ENCODE measurements at regions not wholly inside any gene's neighbourhood (a gene's known extent, or its start where the extent isn't known, plus 50 kb on each side); places are given as distances from the start of the nearest gene placed in this dataset.

DNA sequence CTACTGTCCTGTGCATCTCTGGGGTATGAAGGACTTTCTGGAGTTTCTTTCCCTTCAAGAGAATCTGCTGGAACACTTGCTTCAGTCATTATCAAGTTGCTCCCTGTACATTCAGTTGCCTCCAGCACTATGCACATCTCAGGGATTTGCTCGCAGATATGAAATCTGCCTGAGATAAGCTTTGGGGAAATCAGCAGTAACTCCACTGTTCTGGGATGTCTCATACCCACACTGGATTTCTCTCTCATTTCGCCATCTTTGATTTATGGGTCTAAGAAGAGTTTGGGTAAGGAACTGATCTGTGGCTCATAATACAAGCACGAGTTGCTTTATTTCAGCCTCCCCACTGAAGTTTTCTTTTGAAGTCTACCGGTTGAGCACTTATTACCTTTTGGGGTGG is 585.6 kb downstream of the PSAT1 start:
- no peaks in the 10 kb centered on the region for H3K36me3 ChIP-seq (ENCODE audit: control insufficient read depth, insufficient read depth, low read length)
- H3K27ac ChIP-seq (ENCODE audit: insufficient read depth, low read length) = no peak overlapping the region
- H3K4me3 ChIP-seq (replicated peaks in 1 of 4; ENCODE audit: control extremely low read depth in 1 of 4, insufficient read depth in 1 of 4, low read depth in 3 of 4, low read length in 4 of 4) = no peak overlapping the region
- no peaks in the 10 kb centered on the region for H3K79me2 ChIP-seq (ENCODE audit: control insufficient read depth, insufficient read depth, low read length)
- TF ChIP-seq CTCF (conservative IDR thresholded peaks at IDR 0.05 in 1 of 2, IDR thresholded peaks at IDR 0.05 in 1 of 2; ENCODE audit: low read depth in 1 of 2, low read length in 2 of 2) (no peak), EZH2 (IDR thresholded peaks at IDR 0.05; ENCODE audit: low read length, missing control alignments) (no peak)
- no peak overlapping the region for H2AFZ ChIP-seq (ENCODE audit: low read length)
- no peak overlapping the region for H3K9ac ChIP-seq (ENCODE audit: insufficient read depth, low read length)
- no peaks in the 10 kb centered on the region for H4K20me1 ChIP-seq (ENCODE audit: control insufficient read depth, extremely low read depth, insufficient read depth, low read length)
- H3K4me1 ChIP-seq (ENCODE audit: control insufficient read depth, extremely low read depth, insufficient read depth, low read length) = no peaks in the 10 kb centered on the region
- no peak overlapping the region for H3K4me2 ChIP-seq (ENCODE audit: extremely low read depth, insufficient read depth, low read length)
- no peaks in the 10 kb centered on the region for H3K27me3 ChIP-seq (ENCODE audit: control insufficient read depth, insufficient read depth, low read length)
- DNase-seq (ENCODE audit: low read depth in 2 of 2) = no peak
- H3K9me3 ChIP-seq (ENCODE audit: control insufficient read depth, insufficient read depth, low read depth, low read length) = no peaks in the 10 kb centered on the region

DNA sequence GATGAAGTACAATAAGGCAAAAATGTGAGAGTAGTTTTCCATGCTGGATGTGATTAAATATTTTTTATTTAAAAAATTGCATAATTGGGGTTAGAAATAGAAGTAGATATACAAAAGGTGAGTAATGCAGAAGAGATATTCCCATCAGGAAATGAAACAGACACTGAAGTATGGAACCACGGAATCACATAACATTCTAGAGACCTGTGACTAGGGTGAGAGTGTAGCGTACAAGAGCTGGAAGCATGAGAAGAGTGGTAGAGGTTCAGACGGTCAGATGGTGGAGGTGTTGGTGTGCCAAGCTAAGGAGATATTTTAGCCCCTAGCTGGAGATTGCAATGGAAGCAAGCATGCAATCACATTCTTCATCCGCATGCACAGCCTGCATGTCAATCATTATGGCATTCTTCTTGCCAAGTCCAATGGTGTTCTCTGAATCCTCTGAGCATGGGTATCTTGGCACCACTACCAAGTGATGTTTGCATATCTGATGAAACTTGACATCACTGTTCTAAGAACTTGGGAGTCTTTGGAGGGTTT is 587.8 kb downstream of the PSAT1 start:
- Histone ChIP-seq H3K4me2 (ENCODE audit: extremely low read depth, insufficient read depth, low read length) (no peak overlapping the region), H3K4me1 (ENCODE audit: control insufficient read depth, extremely low read depth, insufficient read depth, low read length) (no peaks in the 10 kb centered on the region), H4K20me1 (ENCODE audit: control insufficient read depth, extremely low read depth, insufficient read depth, low read length) (no peaks in the 10 kb centered on the region), H3K27ac (ENCODE audit: insufficient read depth, low read length) (no peak overlapping the region), H3K9me3 (ENCODE audit: control insufficient read depth, insufficient read depth, low read depth, low read length) (no peaks in the 10 kb centered on the region), H3K4me3 (replicated peaks in 1 of 4; ENCODE audit: control extremely low read depth in 1 of 4, insufficient read depth in 1 of 4, low read depth in 3 of 4, low read length in 4 of 4) (no peak overlapping the region), H3K9ac (ENCODE audit: insufficient read depth, low read length) (no peak overlapping the region), H2AFZ (ENCODE audit: low read length) (no peak overlapping the region), H3K36me3 (ENCODE audit: control insufficient read depth, insufficient read depth, low read length) (no peaks in the 10 kb centered on the region), H3K27me3 (ENCODE audit: control insufficient read depth, insufficient read depth, low read length) (no peaks in the 10 kb centered on the region), H3K79me2 (ENCODE audit: control insufficient read depth, insufficient read depth, low read length) (no peaks in the 10 kb centered on the region)
- peak in 1 of 2 donors; percentile 18 for DNase-seq (ENCODE audit: low read depth in 2 of 2)
- no peak for TF ChIP-seq CTCF (conservative IDR thresholded peaks at IDR 0.05 in 1 of 2, IDR thresholded peaks at IDR 0.05 in 1 of 2; ENCODE audit: low read depth in 1 of 2, low read length in 2 of 2)
- TF ChIP-seq EZH2 (IDR thresholded peaks at IDR 0.05; ENCODE audit: low read length, missing control alignments) = no peak

- TF ChIP-seq EZH2 (IDR thresholded peaks at IDR 0.05; ENCODE audit: low read length, missing control alignments) = no peak
- no peak for TF ChIP-seq CTCF (conservative IDR thresholded peaks at IDR 0.05 in 1 of 2, IDR thresholded peaks at IDR 0.05 in 1 of 2; ENCODE audit: low read depth in 1 of 2, low read length in 2 of 2)
- H3K36me3 ChIP-seq (ENCODE audit: control insufficient read depth, insufficient read depth, low read length) = no peaks in the 10 kb centered on the region
Measured at GRCh38 chr9:78892182-78892581, 595.3 kb downstream of the PSAT1 start.

More at GRCh38 chr9:78892182-78892581, 595.3 kb downstream of the PSAT1 start:
- no peak for DNase-seq (ENCODE audit: low read depth in 2 of 2)
- no peak overlapping the region for H3K9ac ChIP-seq (ENCODE audit: insufficient read depth, low read length)
- no peaks in the 10 kb centered on the region for H3K9me3 ChIP-seq (ENCODE audit: control insufficient read depth, insufficient read depth, low read depth, low read length)
- no peak overlapping the region for H2AFZ ChIP-seq (ENCODE audit: low read length)
- no peaks in the 10 kb centered on the region for H3K4me1 ChIP-seq (ENCODE audit: control insufficient read depth, extremely low read depth, insufficient read depth, low read length)
- no peaks in the 10 kb centered on the region for H4K20me1 ChIP-seq (ENCODE audit: control insufficient read depth, extremely low read depth, insufficient read depth, low read length)
- no peaks in the 10 kb centered on the region for H3K79me2 ChIP-seq (ENCODE audit: control insufficient read depth, insufficient read depth, low read length)
- no peaks in the 10 kb centered on the region for H3K27me3 ChIP-seq (ENCODE audit: control insufficient read depth, insufficient read depth, low read length)
- H3K4me3 ChIP-seq (replicated peaks in 1 of 4; ENCODE audit: control extremely low read depth in 1 of 4, insufficient read depth in 1 of 4, low read depth in 3 of 4, low read length in 4 of 4) = no peak overlapping the region
- H3K4me2 ChIP-seq (ENCODE audit: extremely low read depth, insufficient read depth, low read length) = no peak overlapping the region
- no peak overlapping the region for H3K27ac ChIP-seq (ENCODE audit: insufficient read depth, low read length)
